ENCODE measurements at regions not wholly inside any gene's neighbourhood (a gene's known extent, or its start where the extent isn't known, plus 50 kb on each side); places are given as distances from the start of the nearest gene placed in this dataset.

GRCh38 chr7:118028226-118028625 lies 155.0 kb upstream of the CTTNBP2 start:
- no peak for DNase-seq

- no peak for DNase-seq
Measured at GRCh38 chr7:118029826-118030422, 154.0 kb upstream of the LSM8 start.

GRCh38 chr7:118033273-118033672 lies 150.7 kb upstream of the LSM8 start:
- no peak for DNase-seq

GRCh38 chr7:118039963-118040489 lies 143.9 kb upstream of the LSM8 start:
- DNase-seq: no peak

GRCh38 chr7:118040562-118040961 lies 143.4 kb upstream of the LSM8 start:
- DNase-seq: no peak

GRCh38 chr7:118041251-118041878 lies 142.6 kb upstream of the LSM8 start:
- DNase-seq: no peak

- no peak for DNase-seq
Measured at GRCh38 chr7:118045629-118046028, 138.3 kb upstream of the LSM8 start.

GRCh38 chr7:118046086-118046485 lies 137.9 kb upstream of the LSM8 start:
- DNase-seq: no peak

GRCh38 chr7:118046801-118047200 lies 137.2 kb upstream of the LSM8 start:
- no peak for DNase-seq

- no peak for DNase-seq
Measured at GRCh38 chr7:118052336-118052735, 131.6 kb upstream of the LSM8 start.

GRCh38 chr7:118053353-118053752 lies 130.6 kb upstream of the LSM8 start:
- no peak for DNase-seq

GRCh38 chr7:118054529-118054928 lies 129.4 kb upstream of the LSM8 start:
- no peak for DNase-seq

GRCh38 chr7:118055647-118056046 lies 128.3 kb upstream of the LSM8 start:
- no peak for DNase-seq

GRCh38 chr7:118057404-118057803 lies 126.6 kb upstream of the LSM8 start:
- DNase-seq: no peak

- DNase-seq: no peak
Measured at GRCh38 chr7:118059209-118059608, 124.8 kb upstream of the LSM8 start.

- no peak for DNase-seq
Measured at GRCh38 chr7:118060692-118061091, 123.3 kb upstream of the LSM8 start.

- DNase-seq: no peak
Measured at GRCh38 chr7:118061386-118061785, 122.6 kb upstream of the LSM8 start.

GRCh38 chr7:118072893-118073674 lies 110.9 kb upstream of the LSM8 start:
- peak; percentile 19 for DNase-seq

- DNase-seq: no peak
Measured at GRCh38 chr7:118075936-118076335, 108.0 kb upstream of the LSM8 start.

GRCh38 chr7:118076564-118076963 lies 107.4 kb upstream of the LSM8 start:
- DNase-seq: no peak

GRCh38 chr7:118078015-118078414 lies 105.9 kb upstream of the LSM8 start:
- DNase-seq: no peak

- DNase-seq: no peak
Measured at GRCh38 chr7:118079369-118079768, 104.6 kb upstream of the LSM8 start.

- no peak for DNase-seq
Measured at GRCh38 chr7:118080947-118081346, 103.0 kb upstream of the LSM8 start.

GRCh38 chr7:118082506-118082905 lies 101.5 kb upstream of the LSM8 start:
- no peak for DNase-seq

Data from NCI-H2029 (cell line).